H1 (cell line): ENCODE measurements at regions not wholly inside any gene's neighbourhood (a gene's known extent, or its start where the extent isn't known, plus 50 kb on each side); places are given as distances from the start of the nearest gene placed in this dataset.

Experiments
- CTCF ChIA-PET: fragments of 300-600 bp; sonication (Branson Sonifier 250); formaldehyde crosslinking; loops from one replicate; lab custom pipeline; 2021; ENCODE audit not compliant: partially characterized antibody; lab: Charles Lee
- POLR2A ChIA-PET: fragments of 300-600 bp; sonication (Branson Sonifier 250); formaldehyde crosslinking; loops from one replicate; lab custom pipeline; 2021; ENCODE audit warnings: inconsistent platforms; ENCODE audit not compliant: partially characterized antibody; lab: Charles Lee
- DNase-seq, 2 experiments: peaks; one replicate each; pipeline versions ENCODE4 v3.0.0 to v3.0.0-alpha.2; 2010 to 2022; ENCODE audit warnings: low spot score in 2 of 2, low read depth in 1 of 2, mixed read lengths in 1 of 2
- FAIRE-seq: peaks from 2 replicates; lab custom pipeline; 2011; peaks lifted over from hg19 to GRCh38; lab: Jason Lieb, UNC
- H2AFZ ChIP-seq: 2 replicates; pipeline ENCODE4 v1.8.1; 2012; ENCODE audit warnings: low read length, inconsistent platforms
- H2AK5ac ChIP-seq: 2 replicates; pipeline ENCODE4 v1.6.1; 2013; ENCODE audit warnings: low read depth, low read length
- H2BK120ac ChIP-seq: replicated peaks from 2 replicates; pipeline ENCODE3; 2013; ENCODE audit warnings: low read depth, low read length, inconsistent platforms
- H2BK12ac ChIP-seq: 2 replicates; pipeline ENCODE4 v1.6.1; 2013; ENCODE audit warnings: low read depth, low read length
- H2BK15ac ChIP-seq: 2 replicates; pipeline ENCODE4 v1.6.1; 2013; ENCODE audit warnings: low read length
- H2BK20ac ChIP-seq: 2 replicates; pipeline ENCODE4 v1.6.1; 2013; ENCODE audit warnings: low read length
- H2BK5ac ChIP-seq: 2 replicates; pipeline ENCODE4 v1.6.1; 2013; ENCODE audit warnings: low read depth, low read length
- H3K14ac ChIP-seq: 2 replicates; pipeline ENCODE4 v1.6.1; 2013; ENCODE audit warnings: inconsistent platforms; ENCODE audit not compliant: insufficient read length
- H3K18ac ChIP-seq: 2 replicates; pipeline ENCODE4 v1.6.1; 2013; ENCODE audit warnings: low read length; ENCODE audit errors: extremely low read depth
- H3K23ac ChIP-seq: 2 replicates; pipeline ENCODE4 v1.6.1; 2013; ENCODE audit warnings: inconsistent platforms; ENCODE audit not compliant: insufficient read length
- H3K23me2 ChIP-seq: 2 replicates; pipeline ENCODE4 v1.6.1; 2013; ENCODE audit warnings: low read depth, low read length
- H3K27ac ChIP-seq: 2 replicates; pipeline ENCODE4 v1.6.1; 2011; ENCODE audit warnings: low read depth, low read length, inconsistent platforms
- H3K27me3 ChIP-seq, 4 experiments: replicated peaks in 1 of 4; 1 replicate in 1 of 4; 2 replicates in 3 of 4; pipeline versions ENCODE4 v1.6.1 to v1.8.1; 2011 to 2013; ENCODE audit warnings: low read length in 3 of 4, mild to moderate bottlenecking in 3 of 4, inconsistent platforms in 2 of 4, mixed read lengths in 2 of 4, moderate library complexity in 1 of 4; ENCODE audit not compliant: control insufficient read depth in 3 of 4, insufficient read depth in 3 of 4; ENCODE audit errors: extremely low read depth in 1 of 4
- H3K36me3 ChIP-seq, 4 experiments: 2 replicates each; pipeline versions ENCODE4 v1.6.1 to v1.8.1; 2011 to 2013; ENCODE audit warnings: mild to moderate bottlenecking in 4 of 4, low read length in 3 of 4, moderate library complexity in 2 of 4, control low read depth in 1 of 4, inconsistent platforms in 1 of 4; ENCODE audit not compliant: insufficient read depth in 4 of 4, control insufficient read depth in 2 of 4
- H3K4ac ChIP-seq: replicated peaks from 2 replicates; pipeline ENCODE3; 2013; ENCODE audit warnings: low read length, low read depth, mixed read lengths, inconsistent platforms; ENCODE audit not compliant: insufficient read length
- H3K4me1 ChIP-seq, 4 experiments: replicated peaks in 1 of 4; 1 replicate in 1 of 4; 2 replicates in 3 of 4; pipeline versions ENCODE4 v1.6.1 to v1.8.1; 2011 to 2013; ENCODE audit warnings: low read length in 3 of 4, inconsistent platforms in 2 of 4, mixed read lengths in 1 of 4; ENCODE audit not compliant: insufficient read depth in 4 of 4, control insufficient read depth in 3 of 4
- H3K4me2 ChIP-seq, 2 experiments: 2 replicates each; pipeline versions ENCODE4 v1.6.1 to v1.8.1; 2011 to 2013; ENCODE audit warnings: low read depth in 2 of 2, low read length in 2 of 2, control low read depth in 1 of 2, inconsistent platforms in 1 of 2, mild to moderate bottlenecking in 1 of 2; ENCODE audit not compliant: insufficient read depth in 1 of 2
- H3K4me3 ChIP-seq, 4 experiments: fragments of 200-600, 300-600 bp in 1 of 4; sonication (generic), shearing (Covaris generic), sonication (Bioruptor Twin) in 1 of 4; 2 replicates each; pipeline versions ENCODE4 v1.5.1 to v1.8.1; 2011 to 2016; ENCODE audit warnings: low read length in 4 of 4, low read depth in 3 of 4, control low read depth in 2 of 4, inconsistent platforms in 2 of 4, mild to moderate bottlenecking in 2 of 4, mixed read lengths in 1 of 4, moderate library complexity in 1 of 4; ENCODE audit not compliant: insufficient read depth in 2 of 4; ENCODE audit errors: extremely low read depth in 1 of 4
- H3K56ac ChIP-seq: replicated peaks from 2 replicates; pipeline ENCODE3; 2013; ENCODE audit warnings: low read depth, mild to moderate bottlenecking, mixed read lengths, low read length, inconsistent platforms; ENCODE audit not compliant: insufficient read length
- H3K79me1 ChIP-seq: 2 replicates; pipeline ENCODE4 v1.6.1; 2013; ENCODE audit warnings: low read depth, low read length, control low read depth
- H3K79me2 ChIP-seq, 2 experiments: 2 replicates each; pipeline versions ENCODE4 v1.6.1 to v1.8.1; 2012 to 2013; ENCODE audit warnings: low read length in 2 of 2, mild to moderate bottlenecking in 2 of 2, inconsistent platforms in 1 of 2; ENCODE audit not compliant: insufficient read depth in 2 of 2, control insufficient read depth in 1 of 2
- H3K9ac ChIP-seq, 4 experiments: replicated peaks in 1 of 4; 1 replicate in 1 of 4; 2 replicates in 3 of 4; pipeline versions ENCODE4 v1.6.1 to v1.8.1; 2011 to 2013; ENCODE audit warnings: low read depth in 3 of 4, low read length in 3 of 4, control low read depth in 2 of 4, mild to moderate bottlenecking in 2 of 4, moderate library complexity in 2 of 4, inconsistent platforms in 1 of 4; ENCODE audit errors: extremely low read depth in 1 of 4
- H3K9me3 ChIP-seq, 2 experiments: 2 replicates each; pipeline versions ENCODE4 v1.6.1 to v1.8.1; 2012 to 2013; ENCODE audit warnings: mild to moderate bottlenecking in 2 of 2, moderate library complexity in 2 of 2, control low read depth in 1 of 2, inconsistent platforms in 1 of 2, low read depth in 1 of 2, low read length in 1 of 2, mixed read lengths in 1 of 2; ENCODE audit not compliant: insufficient read depth in 2 of 2
- H4K20me1 ChIP-seq, 2 experiments: replicated peaks in 1 of 2; 2 replicates each; pipeline versions ENCODE3 to v1.8.1; 2011 to 2013; ENCODE audit warnings: inconsistent platforms in 2 of 2, low read length in 2 of 2, mild to moderate bottlenecking in 1 of 2; ENCODE audit not compliant: insufficient read depth in 2 of 2, control insufficient read depth in 1 of 2
- H4K5ac ChIP-seq: 2 replicates; pipeline ENCODE4 v1.6.1; 2013; ENCODE audit warnings: low read length, low read depth, mixed read lengths, inconsistent platforms; ENCODE audit not compliant: insufficient read length
- H4K8ac ChIP-seq: 2 replicates; pipeline ENCODE4 v1.8.0; 2013; ENCODE audit warnings: mild to moderate bottlenecking, moderate library complexity, low read length, inconsistent platforms; ENCODE audit not compliant: insufficient read depth; ENCODE audit errors: extremely low read depth
- H4K91ac ChIP-seq: replicated peaks from 2 replicates; pipeline ENCODE3; 2013; ENCODE audit warnings: low read length, mixed read lengths, inconsistent platforms; ENCODE audit not compliant: insufficient read length
- BACH1 ChIP-seq: IDR thresholded peaks from 2 replicates; pipeline ENCODE4 v1.6.1; 2012; ENCODE audit warnings: low read length, improper control_type of control experiment
- BCL11A ChIP-seq, 2 experiments: IDR thresholded peaks; one replicate each; pipeline ENCODE4 v1.6.1; 2011; ENCODE audit warnings: low read depth in 2 of 2, low read length in 2 of 2, mild to moderate bottlenecking in 2 of 2
- CREB1 ChIP-seq: IDR thresholded peaks from 2 replicates; pipeline ENCODE4 v1.6.1; 2012; ENCODE audit warnings: inconsistent platforms
- HDAC2 ChIP-seq, 2 experiments: fragments of 300-600 bp in 1 of 2; sonication (generic) in 1 of 2; IDR thresholded peaks; 2 replicates each; pipeline ENCODE4 v1.6.1; 2011 to 2012; ENCODE audit warnings: low read depth in 2 of 2, low read length in 2 of 2, mild to moderate bottlenecking in 2 of 2, moderate library complexity in 2 of 2, borderline replicate concordance in 1 of 2, inconsistent platforms in 1 of 2
- JUND ChIP-seq: IDR thresholded peaks from 2 replicates; pipeline ENCODE4 v1.6.1; 2011; ENCODE audit warnings: mild to moderate bottlenecking, improper control_type of control experiment, low read length
- KDM1A ChIP-seq: fragments of 200-600, 300-600 bp; sonication (generic); IDR thresholded peaks from 2 replicates; pipeline ENCODE4 v1.7.1; 2016; ENCODE audit warnings: mild to moderate bottlenecking, low read length, borderline replicate concordance
- KDM4A ChIP-seq: IDR thresholded peaks from one replicate; pipeline ENCODE4 v1.7.1; 2012; ENCODE audit warnings: low read depth, mild to moderate bottlenecking, moderate library complexity, low read length, inconsistent platforms; ENCODE audit not compliant: severe bottlenecking
- POLR2AphosphoS5 ChIP-seq: IDR thresholded peaks from 2 replicates; pipeline ENCODE4 v1.6.1; 2011; ENCODE audit warnings: low read depth, low read length
- POU5F1 ChIP-seq: IDR thresholded peaks from 2 replicates; pipeline ENCODE4 v1.6.1; 2011; ENCODE audit warnings: low read depth, mild to moderate bottlenecking, low read length, moderate library complexity
- RAD21 ChIP-seq, 2 experiments: IDR thresholded peaks in 1 of 2; conservative IDR thresholded peaks in 1 of 2; 2 replicates each; pipeline ENCODE4 v1.6.1; 2011; ENCODE audit warnings: low read depth in 2 of 2, low read length in 2 of 2, improper control_type of control experiment in 1 of 2, inconsistent platforms in 1 of 2, mild to moderate bottlenecking in 1 of 2, moderate library complexity in 1 of 2
- RBBP5 ChIP-seq: IDR thresholded peaks from 2 replicates; pipeline ENCODE4 v1.7.1; 2012; ENCODE audit warnings: low read depth, mild to moderate bottlenecking, inconsistent platforms, low read length, moderate library complexity, borderline replicate concordance
- SAP30 ChIP-seq: fragments of 300-600 bp; sonication (generic); IDR thresholded peaks from 2 replicates; pipeline ENCODE4 v1.7.1; 2012; ENCODE audit warnings: low read length, moderate library complexity, mild to moderate bottlenecking, inconsistent platforms; ENCODE audit not compliant: insufficient read depth, insufficient replicate concordance
- ZNF274 ChIP-seq: IDR thresholded peaks from 2 replicates; pipeline ENCODE4 v1.7.0; 2012; ENCODE audit warnings: low read length, borderline replicate concordance; ENCODE audit errors: extremely low read depth
- WGBS, 2 experiments: shearing (Covaris generic) in 1 of 2; methylation state at CpG; one replicate each; pipeline versions ENCODE4 v1.1.6 to v1.1.7; 2013 to 2015; ENCODE audit warnings: low lambda C conversion rate in 2 of 2, mixed read lengths in 2 of 2, inconsistent platforms in 1 of 2, low coverage in 1 of 2, missing lambda C conversion rate in 1 of 2; ENCODE audit not compliant: insufficient replicate concordance in 2 of 2, insufficient coverage in 1 of 2, insufficient read length in 1 of 2; ENCODE audit errors: extremely low coverage in 1 of 2, missing lambda C conversion rate in 1 of 2; 5-methylcytosine and 5-hydroxymethylcytosine counted together
- TF ChIP-seq, protein P1 (sequence below): IDR thresholded peaks from 2 replicates; pipeline ENCODE4 v1.6.1; 2012; ENCODE audit warnings: inconsistent platforms

DNA sequence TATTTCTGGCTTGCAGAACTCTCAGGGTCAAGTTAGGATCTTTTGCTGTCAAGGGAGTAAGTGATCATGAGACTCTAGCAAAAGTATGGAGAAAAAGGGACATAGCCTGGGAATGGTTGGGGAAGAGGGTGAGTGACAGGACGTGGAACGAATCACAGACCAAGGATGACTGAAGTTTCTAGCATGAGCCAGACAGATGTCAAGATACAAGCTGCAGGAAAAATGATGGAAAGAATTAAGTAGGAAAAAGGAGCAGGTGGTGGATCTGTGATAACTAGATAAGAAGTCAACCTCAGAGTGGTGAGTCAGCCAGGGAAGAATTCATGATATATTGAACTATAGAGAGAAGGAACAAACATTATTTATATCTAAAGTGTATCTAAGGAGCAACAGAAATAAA is 159.8 kb upstream of the SYNDIG1 start:
- Histone ChIP-seq H3K79me2 (no peaks in the 10 kb centered on the region), H3K9ac (no peak overlapping the region), H2BK15ac (no peak overlapping the region), H3K4me2 (no peak overlapping the region), H4K91ac (no peak overlapping the region), H2BK12ac (no peak overlapping the region), H3K27me3 (no peaks in the 10 kb centered on the region; a peak in 1 of 7 replicates), H4K20me1 (no peaks in the 10 kb centered on the region), H3K4me3 (no peak overlapping the region), H3K9me3 (no peaks in the 10 kb centered on the region), H3K56ac (no peak overlapping the region), H3K79me1 (no peaks in the 10 kb centered on the region), H3K23ac (no peak overlapping the region), H3K4me1 (no peaks in the 10 kb centered on the region), H4K8ac (no peak overlapping the region), H2BK5ac (no peak overlapping the region), H3K23me2 (no peaks in the 10 kb centered on the region; the same call in 1 of the 2 replicates), H4K5ac (no peak overlapping the region), H2BK20ac (no peak overlapping the region), H3K27ac (no peak overlapping the region), H2AK5ac (no peak overlapping the region), H2AFZ (no peak overlapping the region), H3K36me3 (no peaks in the 10 kb centered on the region), H2BK120ac (no peak overlapping the region), H3K4ac (no peak overlapping the region), H3K18ac (no peak overlapping the region), H3K14ac (no peak overlapping the region)
- no peak for DNase-seq
- ChIA-PET CTCF (no interaction called here), POLR2A (no interaction called here)
- FAIRE-seq = no peak
- WGBS, 2 experiments = 82% methylated on average over 2 of the region's 2 CpGs; no CpG with 5 or more reads in 1 of the 2 experiments
- TF ChIP-seq KDM4A = no peak
- TF ChIP-seq, protein P1, sequence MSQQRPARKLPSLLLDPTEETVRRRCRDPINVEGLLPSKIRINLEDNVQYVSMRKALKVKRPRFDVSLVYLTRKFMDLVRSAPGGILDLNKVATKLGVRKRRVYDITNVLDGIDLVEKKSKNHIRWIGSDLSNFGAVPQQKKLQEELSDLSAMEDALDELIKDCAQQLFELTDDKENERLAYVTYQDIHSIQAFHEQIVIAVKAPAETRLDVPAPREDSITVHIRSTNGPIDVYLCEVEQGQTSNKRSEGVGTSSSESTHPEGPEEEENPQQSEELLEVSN = no peak
- no peak for TF ChIP-seq SAP30
- TF ChIP-seq BCL11A (IDR thresholded peaks at IDR 0.05; ENCODE audit: low read depth in 2 of 2, low read length in 2 of 2) = no peak
- TF ChIP-seq CREB1 = no peak
- TF ChIP-seq RAD21 (IDR thresholded peaks at IDR 0.05 in 1 of 2, conservative IDR thresholded peaks at IDR 0.05 in 1 of 2; ENCODE audit: low read depth in 2 of 2, low read length in 2 of 2) = no peak
- TF ChIP-seq POU5F1 = no peak
- no peak for TF ChIP-seq KDM1A
- TF ChIP-seq HDAC2 (IDR thresholded peaks at IDR 0.05; ENCODE audit: borderline replicate concordance in 1 of 2, low read depth in 2 of 2, low read length in 2 of 2) = no peak
- no peak for TF ChIP-seq RBBP5
- no peak for TF ChIP-seq POLR2AphosphoS5
- TF ChIP-seq ZNF274 = no peak
- no peak for TF ChIP-seq BACH1
- no peak for TF ChIP-seq JUND
